Stimulated activated naive CD8-positive, alpha-beta T cell treated with anti-CD3 and anti-CD28 coated beads, Interleukin-15, amount 100 ng/mL, for 72 hours (primary cell): ENCODE measurements at regions not wholly inside any gene's neighbourhood (a gene's known extent, or its start where the extent isn't known, plus 50 kb on each side); places are given as distances from the start of the nearest gene placed in this dataset.
"Not testable (repeated sequence)": the region's sequence is repeated elsewhere in the genome, so short reads cannot be mapped to it uniquely, and the experiment has no call there.

Source experiments
- ATAC-seq: fragments of 150-1000 bp; cut with Tn5 transposase; 2 replicates; pipeline ENCODE4 v1.10.0; 2021; ENCODE audit warnings: mild to moderate bottlenecking, moderate library complexity
- DNase-seq, 2 donors: peaks; one replicate each; pipeline ENCODE4 v3.0.0; 2021 to 2022
- H3K27ac Mint-ChIP-seq, 2 donors: one replicate each; pipeline ENCODE4 v1.8.0; 2022; ENCODE audit warnings: mild to moderate bottlenecking in 2 of 2, mixed read lengths in 2 of 2, moderate library complexity in 2 of 2
- H3K27me3 Mint-ChIP-seq: one replicate; pipeline ENCODE4 v1.8.0; 2022; ENCODE audit warnings: mixed read lengths
- H3K4me1 Mint-ChIP-seq: one replicate; pipeline ENCODE4 v1.8.0; 2022; ENCODE audit warnings: mild to moderate bottlenecking, mixed read lengths
- H3K4me3 Mint-ChIP-seq, 2 donors: one replicate each; pipeline ENCODE4 v1.8.0; 2022; ENCODE audit warnings: mild to moderate bottlenecking in 2 of 2, mixed read lengths in 2 of 2, moderate library complexity in 1 of 2
- H3K9me3 Mint-ChIP-seq, 2 donors: one replicate each; pipeline ENCODE4 v1.8.0; 2022; ENCODE audit warnings: mixed read lengths in 2 of 2

- H3K9me3 Mint-ChIP-seq, result no peaks in the 10 kb centered on the region
- H3K4me3 Mint-ChIP-seq, result no peak overlapping the region
- H3K27ac Mint-ChIP-seq, result peak overlapping the region; percentile 10 to 36
- H3K4me1 Mint-ChIP-seq, result peaks cover 9% of the 10 kb centered on the region
- H3K27me3 Mint-ChIP-seq, result no peaks in the 10 kb centered on the region
- DNase-seq, result no peak
- no peak for ATAC-seq
These were observed 155.5 kb downstream of the GLUL start for GRCh38 chr1:182235952-182236650.

GRCh38 chr1:182235604-182235951, 156.0 kb downstream of the GLUL start:
- no peak for DNase-seq
- no peak for ATAC-seq
- Mint-ChIP-seq H3K4me3 (no peak overlapping the region), H3K4me1 (peaks cover 9% of the 10 kb centered on the region), H3K27me3 (no peaks in the 10 kb centered on the region), H3K9me3 (no peaks in the 10 kb centered on the region), H3K27ac (peak overlapping the region in 1 of 2 donors; percentile 36)

- no peak overlapping the region for H3K4me3 Mint-ChIP-seq
- no peaks in the 10 kb centered on the region for H3K4me1 Mint-ChIP-seq
- no peak for DNase-seq
These were observed 161.6 kb downstream of the GLUL start for GRCh38 chr1:182229921-182230491.

GRCh38 chr1:182229451-182229850, 162.1 kb downstream of the GLUL start:
- Mint-ChIP-seq H3K9me3 (peaks cover 0 to under 1% of the 10 kb centered on the region in 2 donors), H3K4me1 (no peaks in the 10 kb centered on the region), H3K27me3 (no peaks in the 10 kb centered on the region), H3K4me3 (no peak overlapping the region), H3K27ac (no peak overlapping the region)
- ATAC-seq (no peak), DNase-seq (no peak)

More at GRCh38 chr1:182229921-182230491, 161.6 kb downstream of the GLUL start:
- Mint-ChIP-seq H3K27me3 (no peaks in the 10 kb centered on the region), H3K9me3 (no peaks in the 10 kb centered on the region), H3K27ac (no peak overlapping the region)
- ATAC-seq, result no peak

GRCh38 chr1:182227864-182228547, 163.6 kb downstream of the GLUL start:
- Mint-ChIP-seq H3K9me3 (peaks cover 0 to 15% of the 10 kb centered on the region in 2 donors), H3K4me1 (no peaks in the 10 kb centered on the region), H3K27ac (peak overlapping the region in 1 of 2 donors; percentile 2), H3K27me3 (no peaks in the 10 kb centered on the region), H3K4me3 (no peak overlapping the region)
- no peak for DNase-seq
- no peak for ATAC-seq

- peaks cover 8 to 25% of the 10 kb centered on the region in 2 donors for H3K9me3 Mint-ChIP-seq
- ATAC-seq, result no peak
These were observed 165.0 kb downstream of the GLUL start for GRCh38 chr1:182226618-182227017.

GRCh38 chr1:182225755-182226154, 164.2 kb upstream of the ZNF648 start:
- not testable (repeated sequence) for DNase-seq, H3K4me3 Mint-ChIP-seq, H3K27me3 Mint-ChIP-seq

More at GRCh38 chr1:182226618-182227017, 165.0 kb downstream of the GLUL start:
- H3K27ac Mint-ChIP-seq, result no peak overlapping the region
- no peaks in the 10 kb centered on the region for H3K4me1 Mint-ChIP-seq
- no peak for DNase-seq
- no peaks in the 10 kb centered on the region for H3K27me3 Mint-ChIP-seq
- no peak overlapping the region for H3K4me3 Mint-ChIP-seq

GRCh38 chr1:182221990-182222389, 160.5 kb upstream of the ZNF648 start:
- H3K4me3 Mint-ChIP-seq, H3K27ac Mint-ChIP-seq, DNase-seq, H3K4me1 Mint-ChIP-seq, H3K27me3 Mint-ChIP-seq, ATAC-seq: not testable (repeated sequence)
- peaks cover 26 to 46% of the 10 kb centered on the region in 2 donors for H3K9me3 Mint-ChIP-seq

More at GRCh38 chr1:182225755-182226154, 164.2 kb upstream of the ZNF648 start:
- H3K4me1 Mint-ChIP-seq, H3K27ac Mint-ChIP-seq, ATAC-seq: not testable (repeated sequence)
- H3K9me3 Mint-ChIP-seq, result peaks cover 12 to 30% of the 10 kb centered on the region in 2 donors

GRCh38 chr1:182221367-182221766, 159.9 kb upstream of the ZNF648 start:
- peaks cover 26 to 46% of the 10 kb centered on the region in 2 donors for H3K9me3 Mint-ChIP-seq
- not testable (repeated sequence) for H3K4me1 Mint-ChIP-seq, H3K27me3 Mint-ChIP-seq, H3K4me3 Mint-ChIP-seq, DNase-seq, H3K27ac Mint-ChIP-seq, ATAC-seq

GRCh38 chr1:182217967-182218366, 156.5 kb upstream of the ZNF648 start:
- ATAC-seq (no peak), DNase-seq (no peak)
- Mint-ChIP-seq H3K4me3 (no peak overlapping the region), H3K4me1 (no peaks in the 10 kb centered on the region), H3K9me3 (peaks cover 26 to 31% of the 10 kb centered on the region in 2 donors), H3K27me3 (no peaks in the 10 kb centered on the region), H3K27ac (no peak overlapping the region)

GRCh38 chr1:182217071-182217470, 155.6 kb upstream of the ZNF648 start:
- Mint-ChIP-seq H3K4me1 (no peaks in the 10 kb centered on the region), H3K4me3 (no peak overlapping the region), H3K27me3 (no peaks in the 10 kb centered on the region), H3K27ac (no peak overlapping the region), H3K9me3 (peaks cover 22 to 26% of the 10 kb centered on the region in 2 donors)
- ATAC-seq (no peak), DNase-seq (no peak)

- no peak for ATAC-seq
- no peak overlapping the region for H3K27ac Mint-ChIP-seq
- no peaks in the 10 kb centered on the region for H3K27me3 Mint-ChIP-seq
These were observed 154.3 kb upstream of the ZNF648 start for GRCh38 chr1:182215764-182216163.

GRCh38 chr1:182213163-182213562, 151.7 kb upstream of the ZNF648 start:
- ATAC-seq (no peak), DNase-seq (no peak)
- Mint-ChIP-seq H3K4me3 (no peak overlapping the region), H3K27ac (no peak overlapping the region), H3K27me3 (no peaks in the 10 kb centered on the region), H3K9me3 (peaks cover 4% of the 10 kb centered on the region in 2 donors), H3K4me1 (no peaks in the 10 kb centered on the region)

More at GRCh38 chr1:182215764-182216163, 154.3 kb upstream of the ZNF648 start:
- H3K9me3 Mint-ChIP-seq, result peaks cover 14 to 16% of the 10 kb centered on the region in 2 donors
- no peak for DNase-seq
- H3K4me3 Mint-ChIP-seq, result no peak overlapping the region
- no peaks in the 10 kb centered on the region for H3K4me1 Mint-ChIP-seq

- Mint-ChIP-seq H3K27me3 (no peaks in the 10 kb centered on the region), H3K9me3 (no peaks in the 10 kb centered on the region), H3K4me1 (peaks cover 8% of the 10 kb centered on the region), H3K27ac (no peak overlapping the region), H3K4me3 (no peak overlapping the region)
- ATAC-seq (no peak), DNase-seq (no peak)
These were observed 149.9 kb upstream of the ZNF648 start for GRCh38 chr1:182211386-182211785.

- Mint-ChIP-seq H3K4me3 (no peak overlapping the region), H3K27ac (no peak overlapping the region), H3K9me3 (no peaks in the 10 kb centered on the region), H3K4me1 (peaks cover 12% of the 10 kb centered on the region), H3K27me3 (no peaks in the 10 kb centered on the region)
- ATAC-seq (no peak), DNase-seq (no peak)
These were observed 148.9 kb upstream of the ZNF648 start for GRCh38 chr1:182210417-182210816.

- Mint-ChIP-seq H3K27ac (no peak overlapping the region), H3K4me3 (no peak overlapping the region), H3K27me3 (no peaks in the 10 kb centered on the region), H3K9me3 (no peaks in the 10 kb centered on the region), H3K4me1 (peaks cover 12% of the 10 kb centered on the region)
- no peak for DNase-seq
- no peak for ATAC-seq
These were observed 145.8 kb upstream of the ZNF648 start for GRCh38 chr1:182207300-182207699.
